DMS79 treated with DMSO at 0.1 percent for 48 hours (cell line): ENCODE measurements at regions not wholly inside any gene's neighbourhood (a gene's known extent, or its start where the extent isn't known, plus 50 kb on each side); places are given as distances from the start of the nearest gene placed in this dataset.

Source experiments
- DNase-seq: peaks from one replicate; lab custom pipeline; 2025; lab: John Stamatoyannopoulos, UW

DNA sequence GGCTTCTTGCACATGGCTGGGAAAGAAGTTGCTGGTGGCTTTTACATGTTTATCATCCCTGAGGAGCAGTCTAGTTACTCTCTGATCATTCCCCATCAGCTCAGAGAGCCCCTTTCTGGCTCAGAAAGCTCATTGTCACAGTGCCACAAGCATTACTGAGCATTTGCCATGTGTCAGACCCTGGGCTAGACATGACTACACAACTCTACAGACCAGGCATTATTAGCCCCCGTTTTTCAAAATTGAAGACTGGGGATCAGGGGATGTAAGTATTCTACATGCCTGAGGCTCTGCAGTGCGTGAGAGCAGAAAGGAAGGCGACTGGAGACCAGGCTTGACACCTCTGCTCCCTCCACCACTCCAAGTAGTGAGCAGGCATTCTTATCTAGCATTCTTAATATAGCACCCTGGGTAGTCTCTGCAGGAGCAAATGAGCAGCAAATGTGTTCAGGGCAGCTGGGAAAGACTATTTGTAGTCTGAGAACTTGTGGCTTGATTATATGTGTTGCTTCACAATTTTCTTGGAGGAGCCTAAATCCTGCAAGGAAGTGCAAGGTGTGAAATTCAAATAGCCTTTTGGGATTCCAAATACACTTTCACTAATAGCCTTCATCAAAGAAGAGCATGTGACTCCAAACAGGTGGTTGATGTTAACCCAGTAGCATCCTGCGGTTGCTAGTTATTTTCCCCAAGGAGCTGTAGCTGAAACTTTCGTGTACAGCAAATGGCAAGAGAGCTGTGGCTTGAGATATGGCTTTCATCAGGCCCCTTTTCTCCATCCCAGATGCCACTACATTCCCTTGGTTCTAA is 143.2 kb downstream of the DDX1 start:
- no peak for DNase-seq

DNA sequence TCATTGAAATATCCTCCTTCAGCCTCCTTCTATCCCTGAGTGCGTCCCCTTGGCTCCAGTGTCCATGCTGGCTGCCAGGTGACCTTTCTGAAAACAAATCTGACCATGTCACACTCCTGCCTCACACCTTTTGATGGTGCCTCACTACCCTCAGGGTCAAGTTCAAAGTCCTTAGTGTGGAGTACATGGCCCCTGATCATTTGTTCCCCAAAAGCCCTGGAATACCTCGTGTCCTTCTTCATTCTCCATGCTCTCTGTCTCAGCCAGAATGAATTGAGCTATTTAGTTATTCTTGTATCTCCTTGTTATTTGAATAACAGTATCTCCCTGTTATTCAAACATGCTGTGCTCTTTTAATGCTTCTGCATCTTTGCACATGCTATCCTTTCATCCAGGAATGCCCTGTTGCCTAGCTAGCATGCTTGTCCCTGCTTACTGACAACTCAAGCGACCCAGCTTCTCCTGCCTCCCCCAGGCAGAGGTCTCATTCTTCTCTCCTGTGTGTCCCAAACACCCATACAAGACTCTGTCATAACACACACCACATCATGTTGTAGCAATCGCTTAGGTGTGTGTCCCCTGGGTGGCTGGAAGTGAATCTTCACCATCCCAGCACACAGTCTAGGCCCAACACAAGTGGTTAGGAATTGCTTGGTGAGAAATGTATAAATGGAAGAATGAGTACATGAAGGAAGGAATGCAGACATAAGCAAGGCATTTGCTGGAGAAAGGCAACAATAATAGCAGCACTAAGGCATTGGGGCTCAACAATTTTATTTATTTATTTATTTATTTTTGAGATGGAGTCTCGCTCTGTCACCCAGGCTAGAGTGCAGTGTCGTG is 144.0 kb downstream of the DDX1 start:
- DNase-seq, result no peak

DNA sequence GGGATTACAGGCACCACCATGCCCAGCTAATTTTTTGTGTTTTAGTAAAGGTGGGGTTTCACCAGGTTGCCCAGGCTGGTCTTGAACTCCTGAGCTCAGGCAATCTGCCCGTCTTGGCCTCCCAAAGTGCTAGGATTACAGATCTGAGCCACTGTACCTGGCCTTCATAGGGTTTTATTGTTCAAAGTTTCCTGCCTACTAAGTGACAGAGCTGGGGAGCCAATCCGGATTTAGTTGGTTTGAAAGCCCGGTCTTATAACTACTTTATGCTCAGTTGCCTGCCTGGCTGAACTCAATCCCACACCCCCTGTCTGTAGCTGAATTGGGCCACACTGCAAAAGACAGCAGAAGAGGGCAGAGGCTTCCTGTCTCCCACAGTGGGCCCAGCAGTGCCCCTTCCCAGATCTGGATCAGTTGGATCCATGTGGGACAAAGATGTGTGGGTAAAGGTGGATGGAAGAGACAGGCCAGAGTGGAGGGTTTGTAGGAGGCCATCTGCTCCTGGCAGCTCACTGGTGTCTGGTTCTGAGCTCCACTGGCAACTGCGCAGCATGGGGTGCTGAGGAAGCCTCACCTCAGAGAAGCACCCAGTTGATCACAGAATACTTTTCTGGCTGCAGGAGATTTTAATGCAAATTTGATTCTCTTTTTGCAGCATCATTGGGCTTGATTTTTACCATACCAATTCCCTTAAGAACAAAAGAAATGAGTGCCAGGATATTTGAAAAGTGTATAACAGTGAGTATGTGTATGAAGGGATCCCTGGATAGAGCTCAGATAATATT is 144.9 kb downstream of the DDX1 start:
- DNase-seq, result no peak

DNA sequence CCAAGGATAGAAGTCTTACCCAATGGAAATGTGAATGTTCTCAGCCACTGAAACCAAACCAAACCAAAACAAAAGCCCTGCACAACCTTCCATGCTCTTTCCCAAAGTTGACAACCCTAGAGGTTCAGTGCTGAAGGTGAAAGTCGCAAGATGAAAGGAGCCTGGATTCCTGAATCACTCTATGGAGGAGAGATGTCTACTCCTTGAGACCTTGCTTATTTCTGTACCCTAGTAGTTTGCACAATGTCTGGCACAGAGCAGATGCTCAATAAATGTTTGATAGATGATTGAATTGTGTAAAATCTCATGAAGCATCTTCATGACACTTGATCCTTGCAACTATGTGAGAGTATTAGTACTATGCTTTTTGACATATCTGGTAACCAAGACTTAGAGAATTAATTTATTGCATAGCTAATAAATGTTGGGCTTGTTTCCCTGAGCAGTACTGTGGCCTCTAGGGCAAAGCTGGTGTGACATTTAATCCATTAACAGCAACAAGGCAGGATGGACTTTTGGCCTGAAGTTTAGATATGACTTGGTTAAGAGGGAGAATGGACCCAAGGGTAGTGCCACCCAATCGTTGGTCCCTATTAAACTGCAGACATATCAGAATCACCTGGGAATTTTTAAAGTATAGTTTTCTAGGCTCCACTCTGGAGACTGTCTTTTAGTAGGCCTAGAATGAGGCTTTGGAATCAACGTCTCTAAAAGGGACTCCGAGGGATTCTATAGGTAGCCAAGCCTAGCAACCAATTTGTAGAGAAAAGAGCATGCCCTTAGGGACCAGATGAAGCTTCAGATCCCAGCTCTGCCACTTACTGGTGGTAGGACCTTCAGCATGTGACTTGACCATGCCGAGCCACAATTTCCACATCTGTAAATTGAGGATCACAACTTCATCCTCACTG is 145.9 kb downstream of the DDX1 start:
- DNase-seq, result no peak

DNA sequence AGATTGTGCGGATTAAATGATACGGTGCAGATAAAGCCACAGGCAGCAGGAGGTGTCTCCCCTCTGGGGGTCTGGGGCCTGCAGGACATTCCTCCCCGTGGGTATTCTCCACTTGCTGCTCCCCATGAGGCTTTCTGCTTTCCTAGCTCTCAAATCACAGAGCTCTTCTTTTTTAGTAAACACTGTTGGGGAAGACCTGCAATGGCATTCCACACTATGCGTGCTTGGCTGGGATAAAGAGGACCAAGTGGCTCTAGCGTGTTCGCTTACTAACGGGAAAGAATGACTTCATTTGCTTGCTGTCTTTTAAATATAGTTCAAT is 146.5 kb downstream of the DDX1 start:
- DNase-seq, result no peak

DNA sequence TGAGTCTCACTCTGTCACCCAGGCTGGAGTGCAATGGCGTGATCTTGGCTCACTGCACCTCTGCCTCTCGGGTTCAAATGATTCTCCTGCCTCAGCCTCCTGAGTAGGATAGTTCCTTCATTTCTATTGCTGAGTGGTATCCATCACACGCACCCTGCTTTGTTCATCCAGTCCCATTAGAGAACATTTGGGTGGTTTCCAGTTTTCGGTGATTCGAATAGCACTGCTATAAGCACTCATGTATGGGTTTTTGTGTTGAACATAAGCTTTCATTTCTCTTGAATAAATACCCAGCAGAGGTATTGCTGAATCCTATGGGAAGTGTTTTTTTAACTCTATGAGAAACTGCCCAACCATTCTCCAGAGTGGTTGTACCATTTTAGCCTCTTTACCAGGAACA is 147.3 kb downstream of the DDX1 start:
- DNase-seq, result no peak

DNA sequence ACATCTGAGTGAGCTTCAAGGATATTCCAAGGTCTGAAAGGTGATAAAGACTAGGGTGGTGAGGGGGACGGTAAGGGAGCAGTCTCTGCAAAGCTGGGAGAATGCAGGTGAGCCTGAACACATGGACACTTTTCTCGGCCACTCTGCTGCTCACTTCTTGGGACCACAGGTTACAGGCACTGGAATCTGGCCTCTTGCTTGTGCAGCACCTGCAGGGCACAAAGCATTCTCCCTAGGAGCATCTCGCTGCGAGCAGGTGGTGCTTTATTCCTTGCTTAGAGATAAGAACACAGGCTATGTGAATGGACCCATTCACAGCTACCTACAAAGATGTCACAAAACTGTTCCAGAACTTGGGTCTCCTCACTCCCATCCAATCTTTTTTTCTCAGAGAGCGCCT is 153.2 kb downstream of the DDX1 start:
- DNase-seq, result no peak

DNA sequence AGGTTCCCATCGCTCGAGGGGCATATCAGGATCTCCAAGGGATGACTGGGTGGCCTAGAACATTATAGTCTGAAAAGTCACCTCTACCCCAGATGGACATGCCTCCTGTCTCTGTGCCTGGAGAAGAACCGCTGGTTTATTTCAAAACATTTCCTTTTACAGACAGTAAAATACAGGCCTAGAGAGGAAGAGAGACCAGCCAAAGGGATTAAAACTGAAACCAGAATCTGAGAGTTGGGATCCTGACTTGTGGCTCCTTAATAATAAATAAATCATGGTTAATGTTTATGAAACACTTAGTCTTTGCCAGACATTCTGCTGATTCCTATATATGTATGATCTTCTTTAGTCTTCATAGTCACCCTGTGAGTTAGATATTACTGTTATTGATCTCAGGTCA is 153.7 kb downstream of the DDX1 start:
- no peak for DNase-seq

DNA sequence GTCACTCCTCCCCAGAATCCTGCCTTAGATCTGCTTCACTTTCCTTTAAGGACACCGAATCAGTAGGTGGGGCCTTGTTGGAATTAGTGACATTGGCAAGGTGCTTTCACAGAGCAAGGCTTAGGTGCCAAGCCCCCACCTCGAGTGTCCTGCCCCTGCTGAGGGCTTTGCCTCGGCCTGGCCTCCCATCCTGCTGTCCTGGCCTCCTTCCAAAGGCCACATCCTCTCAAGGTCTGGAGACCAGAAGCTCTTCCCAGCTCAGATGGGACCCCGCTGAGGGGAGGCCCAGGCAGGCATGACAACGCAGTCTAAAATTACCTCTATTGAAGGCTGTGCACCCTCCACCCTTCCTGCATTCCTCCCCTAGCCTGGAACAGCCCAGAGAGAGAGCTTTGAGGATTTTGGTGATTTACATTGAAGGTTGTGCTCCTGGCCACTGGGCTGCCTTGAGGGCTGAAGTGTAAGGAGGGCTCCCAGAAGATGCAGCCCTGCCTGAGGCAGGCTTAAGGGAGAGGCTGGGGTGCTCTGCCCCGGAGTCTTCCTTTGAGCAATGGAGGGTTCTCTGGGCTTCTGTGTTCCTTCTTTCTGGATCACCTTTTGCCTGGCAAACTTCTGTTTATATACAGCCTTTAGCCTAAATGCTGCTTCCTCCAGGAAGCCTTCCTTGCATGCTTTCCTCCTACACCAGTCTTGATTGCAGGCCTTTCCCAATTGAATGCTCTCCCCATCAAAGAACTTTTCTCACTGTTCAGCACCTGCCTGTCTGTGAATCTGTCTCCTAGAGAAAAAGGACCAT is 154.4 kb downstream of the DDX1 start:
- DNase-seq, result peak; percentile 18

DNA sequence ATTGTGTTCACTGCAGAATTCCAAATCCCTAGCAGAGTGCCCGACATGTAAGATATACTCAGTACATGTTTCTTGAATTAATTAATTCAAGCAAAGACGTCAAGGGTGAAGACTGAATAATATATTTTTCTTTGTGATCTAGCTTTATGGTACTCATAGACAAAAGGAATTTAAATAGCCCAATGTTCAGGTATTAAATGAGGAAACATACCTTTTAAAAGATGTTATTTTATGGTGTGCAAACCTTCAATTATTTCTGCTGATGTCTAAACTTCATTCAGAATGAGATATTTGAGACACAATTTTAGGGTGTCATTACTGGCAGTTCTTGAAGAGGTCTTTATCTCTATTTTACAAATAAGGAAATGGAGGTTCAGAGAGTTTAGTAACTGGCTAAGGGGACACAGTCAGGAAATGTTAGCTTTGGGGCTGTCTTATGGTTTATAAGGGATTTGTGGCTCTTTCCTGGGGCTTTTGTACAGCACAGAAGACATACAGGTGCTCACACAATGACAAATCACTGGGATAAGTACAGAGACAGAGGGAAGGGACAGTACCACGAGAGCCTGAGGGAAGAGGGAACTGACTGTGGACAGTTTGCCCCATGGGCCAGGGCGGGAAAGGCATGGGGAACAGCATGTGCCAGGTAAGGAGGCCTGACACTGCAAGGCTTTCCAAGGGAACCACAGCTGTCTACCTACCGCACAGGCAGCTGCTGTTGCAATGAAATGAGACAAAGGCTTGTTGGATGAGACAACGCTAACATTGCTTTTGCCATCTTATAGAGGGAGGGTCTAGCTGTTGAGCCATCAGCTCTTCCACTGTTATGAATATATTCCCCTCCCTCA is 155.3 kb downstream of the DDX1 start:
- DNase-seq, result no peak

DNA sequence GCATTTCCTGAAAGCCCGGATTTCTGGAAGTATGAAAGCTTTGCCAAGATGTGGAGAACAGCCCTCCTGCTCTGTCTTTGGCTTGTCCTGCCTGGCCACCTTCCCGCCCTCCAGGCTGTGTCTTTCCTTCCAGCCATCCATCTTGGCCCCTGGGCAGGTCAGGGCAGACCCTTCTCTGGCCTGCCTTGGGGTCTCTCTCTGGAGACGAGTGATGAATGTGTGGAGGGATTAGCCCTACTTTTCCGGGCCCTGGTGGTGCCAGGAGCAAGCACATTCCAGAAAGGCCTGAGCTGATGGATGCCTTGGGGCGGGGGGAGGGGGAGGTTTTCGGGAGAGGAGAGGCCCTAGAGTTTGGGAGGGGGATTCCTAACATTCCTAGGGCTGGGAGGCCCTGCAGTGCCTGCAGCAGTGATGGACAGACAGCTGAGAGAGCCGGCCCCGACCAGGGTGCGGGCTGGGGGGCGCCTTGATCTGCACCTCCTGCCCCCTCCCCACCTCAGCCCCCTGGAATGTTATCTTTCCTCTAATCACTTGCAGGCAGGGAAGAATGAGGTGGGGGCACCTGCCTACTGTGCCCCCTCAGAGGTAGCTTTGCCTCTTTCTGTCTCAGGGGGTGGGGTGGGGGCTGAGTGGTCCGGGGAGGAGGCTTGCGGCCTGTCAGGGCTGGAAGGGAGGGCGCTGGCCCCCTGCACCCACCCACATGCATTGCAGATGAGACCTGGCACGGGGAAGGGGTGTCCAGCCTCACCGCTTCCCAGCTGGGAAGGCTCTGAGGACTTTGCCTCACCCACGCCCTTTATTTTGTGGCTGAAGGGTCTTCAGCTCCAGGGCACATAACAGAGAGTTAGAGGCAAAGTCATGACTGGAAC is 156.2 kb downstream of the DDX1 start:
- DNase-seq, result no peak

DNA sequence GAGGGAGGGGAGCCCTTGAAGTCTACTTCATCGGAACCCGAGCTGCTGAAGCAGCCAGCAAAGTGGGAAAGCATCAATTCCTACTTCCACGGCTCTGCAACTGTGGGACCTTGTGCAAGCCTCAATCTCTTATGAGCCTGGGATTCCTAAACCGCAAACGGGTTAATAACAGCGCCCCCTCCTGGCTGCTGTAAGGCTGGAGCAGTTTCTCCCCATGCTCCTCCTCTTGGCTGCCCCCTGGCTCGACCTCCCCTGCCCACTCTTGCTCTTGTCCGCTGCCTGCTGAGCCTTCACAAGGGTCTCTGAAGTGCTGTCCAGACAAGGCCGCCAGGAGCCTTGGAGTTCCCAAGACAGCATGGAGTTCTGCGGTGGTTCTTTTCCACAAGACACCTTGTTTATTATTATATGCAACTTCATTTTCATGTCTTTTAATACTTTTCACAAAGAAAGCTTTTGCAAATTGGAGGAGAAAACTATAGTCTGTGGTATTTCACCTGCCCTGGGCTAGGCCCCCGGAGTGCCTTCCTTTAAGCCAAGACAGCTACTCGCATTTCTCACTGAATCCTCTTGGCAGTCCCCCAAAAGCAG is 157.2 kb downstream of the DDX1 start:
- no peak for DNase-seq

DNA sequence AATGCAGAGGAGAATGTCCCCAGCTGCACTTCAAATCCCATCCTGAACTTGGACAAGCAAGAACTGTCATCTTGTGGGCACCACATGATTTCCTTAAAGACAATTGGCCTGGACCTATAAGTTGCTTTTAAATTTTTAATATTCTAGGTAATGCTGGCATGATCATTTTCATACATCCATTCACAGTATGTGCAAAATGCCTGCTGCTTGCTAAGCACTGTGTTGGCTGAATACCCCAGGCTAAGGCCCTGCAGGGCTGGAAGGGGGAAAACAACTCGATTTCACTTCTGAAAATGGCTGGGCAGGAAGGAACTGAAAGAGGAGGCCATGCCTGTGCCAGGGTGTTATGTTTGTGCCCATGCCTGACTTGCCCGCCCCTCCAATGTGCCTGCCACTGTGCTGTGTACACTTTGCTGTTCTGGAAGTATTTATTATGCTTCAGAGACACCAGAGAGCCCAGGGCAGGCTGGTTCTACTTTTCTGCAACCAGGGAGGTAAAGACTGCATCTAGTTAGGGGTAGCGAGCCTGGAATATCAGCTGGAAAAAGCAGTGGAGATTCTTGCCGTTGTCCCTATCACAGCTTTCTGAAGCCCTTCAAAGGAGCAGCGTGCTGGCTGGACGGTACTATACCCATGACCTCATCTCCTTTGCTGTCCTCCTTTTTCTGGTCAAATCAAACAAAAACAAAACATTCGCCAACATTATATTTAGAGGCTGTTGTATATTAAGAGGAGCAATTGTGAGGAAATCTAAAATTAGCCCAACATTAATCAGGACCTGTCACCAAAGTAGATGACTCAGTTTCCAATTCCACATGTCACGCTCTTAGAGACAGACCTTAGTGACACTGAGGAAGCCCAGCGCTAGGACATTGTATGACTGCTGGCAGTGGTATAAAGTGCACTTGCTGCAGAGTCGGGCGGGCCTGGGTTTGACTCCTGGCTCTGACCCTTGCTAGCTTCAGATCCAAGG is 158.1 kb downstream of the DDX1 start:
- DNase-seq, result no peak

DNA sequence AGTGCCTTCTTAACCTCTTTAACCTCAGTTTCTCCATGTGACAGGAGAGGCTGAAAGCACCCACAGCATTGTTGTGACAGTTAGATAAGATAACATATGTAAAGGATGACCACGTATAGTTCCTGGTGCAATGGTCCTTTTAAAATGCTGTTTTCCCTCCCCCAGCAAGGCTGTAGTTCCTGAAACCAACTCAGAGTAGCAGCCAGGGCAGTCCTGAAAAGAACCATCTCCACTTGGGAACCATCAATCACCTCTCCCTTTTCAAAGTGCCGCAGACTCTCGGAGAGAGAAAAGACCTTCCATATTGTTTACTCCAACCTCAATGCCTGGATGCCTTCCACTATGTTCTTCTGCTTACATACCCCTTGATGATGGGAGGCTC is 158.8 kb downstream of the DDX1 start:
- DNase-seq, result no peak

DNA sequence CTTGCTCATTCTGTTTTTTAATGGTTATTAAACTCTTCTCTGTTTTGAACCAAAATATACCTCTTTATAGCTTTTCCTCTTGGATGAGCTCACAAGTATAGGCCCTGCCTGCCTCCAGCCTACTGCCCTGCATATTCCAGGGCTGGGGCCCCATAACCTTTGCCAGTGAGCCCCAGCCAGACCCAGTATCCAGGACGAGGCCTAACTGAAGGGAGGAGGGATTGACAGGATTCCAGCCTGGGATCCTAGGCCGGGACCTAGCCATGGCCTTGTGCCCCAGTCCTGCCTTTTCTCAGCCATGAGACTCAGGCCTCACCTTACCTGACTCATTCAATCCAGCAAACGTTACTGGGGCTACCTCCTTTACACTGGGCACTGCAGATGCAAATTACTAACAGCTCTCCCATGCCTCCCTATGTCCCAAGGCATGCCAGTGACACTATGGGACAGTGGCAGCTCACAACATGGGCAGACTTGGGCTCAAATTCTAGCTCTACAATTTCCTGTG is 159.2 kb downstream of the DDX1 start:
- DNase-seq, result no peak

DNA sequence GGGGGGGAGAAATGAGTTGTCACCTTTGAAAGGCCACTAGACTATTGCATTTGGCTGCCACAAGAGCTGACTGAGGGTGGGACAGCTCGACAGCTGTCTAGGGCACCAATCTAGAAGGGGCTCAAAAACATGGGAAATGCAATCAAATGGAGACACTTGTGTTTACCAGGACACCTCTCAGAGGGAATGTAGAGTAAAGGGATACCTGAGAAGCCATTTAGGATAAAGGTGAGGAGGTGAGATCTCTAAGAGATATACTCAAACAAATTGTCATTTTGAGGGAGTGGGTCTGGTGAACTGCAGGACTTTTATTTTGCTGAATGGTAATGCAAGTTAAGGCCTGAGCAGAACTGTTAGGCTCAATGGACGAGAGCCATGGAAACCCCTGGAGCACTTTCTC is 159.8 kb downstream of the DDX1 start:
- DNase-seq, result no peak

DNA sequence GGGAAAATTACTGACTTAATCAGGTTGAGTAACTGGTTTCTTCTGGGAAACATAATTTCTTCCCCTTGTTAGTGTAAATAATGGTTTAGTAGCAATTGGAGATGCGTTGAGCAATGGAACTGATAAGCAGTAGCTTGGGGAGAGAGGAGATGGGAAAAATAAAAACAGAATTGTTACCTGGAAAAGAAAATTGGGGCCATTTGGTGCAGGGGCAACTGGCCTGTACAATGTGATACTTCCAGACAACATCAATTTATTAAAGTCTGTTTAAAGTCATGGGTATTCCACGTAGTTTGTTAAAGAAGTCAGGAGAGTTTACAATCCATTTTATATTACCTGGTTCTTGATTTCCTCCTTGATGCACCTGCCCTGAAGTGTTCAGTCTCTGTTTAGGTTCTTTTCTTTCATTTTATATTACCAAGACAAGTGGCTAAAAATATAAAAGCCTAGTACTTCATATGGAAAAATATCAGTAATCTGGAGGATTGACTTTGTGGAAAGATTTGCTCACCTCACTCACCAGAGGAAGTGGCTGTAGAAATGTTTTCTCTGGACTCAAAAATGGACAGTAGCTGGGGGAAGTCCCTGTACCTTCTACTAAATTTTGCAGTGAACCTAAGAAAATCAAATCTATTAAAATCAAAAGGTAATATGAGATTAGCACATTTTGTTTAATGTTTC is 161.0 kb downstream of the DDX1 start:
- no peak for DNase-seq
